Fibroblast of villous mesenchyme (primary cell): ENCODE measurements at regions not wholly inside any gene's neighbourhood (a gene's known extent, or its start where the extent isn't known, plus 50 kb on each side); places are given as distances from the start of the nearest gene placed in this dataset.
A peak's percentile ranks its signal among the peaks of the same experiment; 100 is the strongest.
"Not testable (repeated sequence)": the region's sequence is repeated elsewhere in the genome, so short reads cannot be mapped to it uniquely, and the experiment has no call there.

Source experiments
- DNase-seq: peaks from one replicate; pipeline ENCODE4 v3.0.0-alpha.2; 2010; ENCODE audit warnings: low read depth
- H3K4me3 ChIP-seq: 2 replicates; pipeline ENCODE4 v1.5.1; 2011; ENCODE audit warnings: low read depth, mild to moderate bottlenecking, low read length
- CTCF ChIP-seq: IDR thresholded peaks from 2 replicates; pipeline ENCODE4 v1.5.1; 2012; ENCODE audit warnings: low read depth, mild to moderate bottlenecking, low read length; ENCODE audit not compliant: insufficient read depth

DNA sequence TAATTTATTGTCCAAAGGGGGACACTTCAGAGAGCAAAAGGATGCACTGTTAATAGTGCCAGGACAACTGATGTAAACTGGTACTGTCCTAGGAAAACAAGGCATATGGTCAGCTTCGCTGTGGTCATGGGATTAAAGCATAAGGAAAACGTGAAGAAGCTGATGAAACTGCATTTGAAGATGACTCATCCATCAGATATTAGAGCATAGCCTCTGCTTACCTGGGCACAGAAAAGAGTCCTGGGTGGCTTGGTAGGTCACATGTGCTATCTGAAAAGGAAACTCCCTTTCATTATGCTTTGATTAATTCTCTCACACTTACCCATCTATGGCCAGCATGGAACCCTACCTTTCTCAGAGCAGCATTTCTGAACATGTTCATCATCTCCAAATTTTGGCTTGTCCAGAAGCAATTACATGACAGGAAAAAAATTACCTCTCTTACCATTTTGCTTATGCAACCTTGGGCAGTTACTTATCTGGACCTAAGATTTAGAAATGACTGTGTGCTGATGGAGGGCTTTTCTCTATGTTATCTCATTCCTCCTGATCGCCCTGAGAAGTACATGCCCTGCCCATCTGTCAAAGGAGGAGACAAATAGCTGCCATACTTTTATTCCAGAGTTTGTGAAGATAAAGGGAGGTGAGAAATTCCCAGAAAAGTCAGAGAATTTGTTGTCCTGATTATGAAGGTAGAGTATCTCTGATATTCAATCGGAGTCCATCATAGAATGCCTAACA is 275.3 kb upstream of the SLC14A2 start:
- no peak for TF ChIP-seq CTCF
- H3K4me3 ChIP-seq: no peak overlapping the region
- DNase-seq: no peak

DNA sequence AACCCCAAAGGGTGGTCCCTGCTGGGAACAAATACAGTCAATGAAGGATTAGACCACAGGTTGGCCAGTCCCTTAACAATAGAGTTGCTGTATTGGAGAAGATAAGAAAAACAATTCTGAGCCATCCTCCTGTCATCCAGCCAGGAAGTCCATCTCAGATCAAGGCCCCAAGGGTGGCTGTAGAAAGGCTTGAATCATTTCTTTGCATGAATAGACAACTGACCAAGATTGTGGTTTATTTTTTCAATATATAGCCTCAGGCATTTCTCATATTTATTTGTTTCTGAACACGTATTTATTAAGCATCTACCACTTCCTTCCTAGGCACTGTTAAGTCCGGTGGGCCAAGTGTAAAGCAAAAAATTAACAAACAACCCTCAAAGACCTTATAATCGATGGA is 274.4 kb upstream of the SLC14A2 start:
- no peak for DNase-seq
- H3K4me3 ChIP-seq: no peak overlapping the region
- TF ChIP-seq CTCF: no peak

DNA sequence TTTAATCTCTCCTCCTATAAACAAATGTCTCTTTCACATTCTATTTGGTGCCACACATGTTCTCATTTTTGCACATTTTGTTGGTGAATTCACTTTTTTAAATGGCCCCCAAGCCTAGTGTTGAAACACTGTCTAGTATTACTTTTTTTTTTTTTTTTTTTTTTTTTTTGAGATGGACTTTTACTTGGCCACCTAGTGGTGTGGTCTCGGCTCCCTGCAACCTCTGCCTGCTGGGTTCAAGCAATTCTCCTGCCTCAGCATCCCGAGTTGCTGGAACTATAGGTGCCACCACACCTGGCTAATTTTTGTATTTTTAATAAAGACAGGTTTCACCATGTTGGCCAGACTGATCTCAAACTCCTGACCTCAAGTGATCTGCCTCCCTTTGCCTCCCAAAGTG is 273.8 kb upstream of the SLC14A2 start:
- DNase-seq: no peak
- TF ChIP-seq CTCF: peak; percentile 14
- H3K4me3 ChIP-seq: no peak overlapping the region

GRCh38 chr18:45342166-45342565 is 273.1 kb upstream of the SLC14A2 start:
- DNase-seq: no peak
- no peak for TF ChIP-seq CTCF
- H3K4me3 ChIP-seq: no peak overlapping the region

DNA sequence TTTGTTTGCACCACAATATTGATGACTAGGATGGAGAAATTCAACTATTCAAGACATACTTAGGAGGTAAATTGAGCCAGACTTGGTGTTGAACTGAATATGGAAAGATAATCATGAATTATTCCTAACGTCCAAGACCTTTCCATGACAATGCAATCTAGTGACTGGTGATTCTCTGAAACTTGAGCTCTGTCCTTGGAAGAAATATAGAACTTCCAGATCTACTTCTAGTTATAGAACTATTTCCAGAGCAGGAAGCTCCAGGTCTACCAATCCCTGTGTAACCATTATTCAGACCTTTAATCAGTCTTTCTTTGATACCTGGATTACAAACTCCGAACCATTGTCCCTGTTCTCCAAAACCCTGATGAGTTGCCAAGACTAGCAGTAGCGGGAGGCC is 272.6 kb upstream of the SLC14A2 start:
- no peak for DNase-seq
- TF ChIP-seq CTCF: no peak
- H3K4me3 ChIP-seq: no peak overlapping the region

- no peak overlapping the region for H3K4me3 ChIP-seq
- no peak for TF ChIP-seq CTCF
- no peak for DNase-seq
Observed at GRCh38 chr18:45343365-45343764, 271.9 kb upstream of the SLC14A2 start.

DNA sequence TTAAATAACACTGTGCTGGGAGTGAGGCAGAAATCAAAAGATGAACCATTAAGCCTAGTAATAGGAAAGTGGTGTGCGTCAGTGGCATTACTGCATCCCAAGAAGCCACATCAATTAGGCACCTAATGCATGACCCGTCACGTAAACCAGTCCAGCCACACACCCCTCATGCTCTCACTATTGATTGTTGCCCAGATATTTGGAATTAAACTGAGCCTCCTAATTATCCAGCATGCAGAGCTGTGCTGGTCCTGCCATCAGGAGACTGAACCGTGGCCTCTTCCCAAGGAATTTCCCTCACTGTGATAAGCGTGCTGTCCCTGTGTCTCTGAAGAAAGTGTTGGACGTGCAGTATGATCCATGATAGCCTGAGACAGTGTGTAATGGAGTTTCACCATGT is 270.6 kb upstream of the SLC14A2 start:
- not testable (repeated sequence) for DNase-seq, H3K4me3 ChIP-seq
